Upper lobe of right lung (tissue), 1 donor: ENCODE measurements at regions not wholly inside any gene's neighbourhood (a gene's known extent, or its start where the extent isn't known, plus 50 kb on each side); places are given as distances from the start of the nearest gene placed in this dataset.

ENCODE experiments used
- ATAC-seq: fragments of 200-7000 bp; cut with Tn5 transposase; one replicate; pipeline ENCODE4 v1.9.1; 2020; ENCODE audit warnings: mild to moderate bottlenecking, moderate library complexity
- DNase-seq: peaks from one replicate; pipeline ENCODE4 v3.0.0-alpha.2; 2020
- H3K27ac ChIP-seq: fragments of 200-600 bp; one replicate; pipeline ENCODE4 v1.8.0; 2022
- H3K27me3 ChIP-seq: fragments of 200-600 bp; one replicate; pipeline ENCODE4 v1.8.0; 2022; ENCODE audit warnings: mild to moderate bottlenecking
- H3K36me3 ChIP-seq: fragments of 200-600 bp; one replicate; pipeline ENCODE4 v1.8.0; 2022
- H3K4me1 ChIP-seq: fragments of 200-600 bp; one replicate; pipeline ENCODE4 v1.8.0; 2022
- H3K4me3 ChIP-seq: fragments of 200-600 bp; one replicate; pipeline ENCODE4 v1.8.0; 2022; ENCODE audit warnings: mild to moderate bottlenecking
- H3K9me3 ChIP-seq: fragments of 200-600 bp; one replicate; pipeline ENCODE4 v1.8.0; 2022
- CTCF ChIP-seq: fragments of 200-600 bp; IDR thresholded peaks from one replicate; pipeline ENCODE4 v1.8.0; 2022; ENCODE audit warnings: antibody characterized with exemption
- intact Hi-C: fragments of 100-400 bp; cut with DNase I; formaldehyde crosslinking; loops from one replicate; pipeline ENCODE4 v1.11.0; 2022
- donor health status: DM: no; HTN: yes; CAD: no; lungs with severe emphysema.

GRCh38 chr10:29757551-29758297 lies 123.0 kb upstream of the SVIL start:
- Histone ChIP-seq H3K27me3 (no peaks in the 10 kb centered on the region), H3K4me1 (peaks cover 9% of the 10 kb centered on the region), H3K27ac (no peak overlapping the region), H3K36me3 (no peaks in the 10 kb centered on the region), H3K4me3 (no peak overlapping the region), H3K9me3 (no peaks in the 10 kb centered on the region)
- no peak for TF ChIP-seq CTCF
- DNase-seq (no peak), ATAC-seq (peak; percentile 23)
- intact Hi-C loops: no loop called here

- no peak for TF ChIP-seq CTCF
- Histone ChIP-seq H3K4me3 (no peak overlapping the region), H3K4me1 (peaks cover 9% of the 10 kb centered on the region), H3K36me3 (no peaks in the 10 kb centered on the region), H3K27me3 (no peaks in the 10 kb centered on the region), H3K27ac (no peak overlapping the region), H3K9me3 (no peaks in the 10 kb centered on the region)
- DNase-seq: no peak
- ATAC-seq: no peak
- intact Hi-C loops: no loop called here
Observed at GRCh38 chr10:29756451-29756850, 121.7 kb upstream of the SVIL start.

GRCh38 chr10:29753283-29753682 lies 118.5 kb upstream of the SVIL start:
- Histone ChIP-seq H3K36me3 (no peaks in the 10 kb centered on the region), H3K9me3 (no peaks in the 10 kb centered on the region), H3K27me3 (no peaks in the 10 kb centered on the region), H3K4me1 (peaks cover 9% of the 10 kb centered on the region), H3K4me3 (no peak overlapping the region), H3K27ac (no peak overlapping the region)
- no peak for DNase-seq
- no peak for ATAC-seq
- no peak for TF ChIP-seq CTCF
- intact Hi-C loops: no loop called here

GRCh38 chr10:29751684-29752083 lies 116.9 kb upstream of the SVIL start:
- TF ChIP-seq CTCF: no peak
- H3K4me1 ChIP-seq: no peaks in the 10 kb centered on the region
- no peaks in the 10 kb centered on the region for H3K36me3 ChIP-seq
- H3K4me3 ChIP-seq: no peak overlapping the region
- ATAC-seq (peak; percentile 90), DNase-seq (no peak)
- no peaks in the 10 kb centered on the region for H3K9me3 ChIP-seq
- no peak overlapping the region for H3K27ac ChIP-seq
- intact Hi-C loops: no loop called here
- H3K27me3 ChIP-seq: no peaks in the 10 kb centered on the region

GRCh38 chr10:29751240-29751639 lies 116.5 kb upstream of the SVIL start:
- peak; percentile 70 for ATAC-seq
- DNase-seq: no peak
- H3K4me1 ChIP-seq: peaks cover 3% of the 10 kb centered on the region

More at GRCh38 chr10:29751240-29751639, 116.5 kb upstream of the SVIL start:
- H3K27ac ChIP-seq: no peak overlapping the region
- intact Hi-C loops: no loop called here
- no peaks in the 10 kb centered on the region for H3K36me3 ChIP-seq
- no peak overlapping the region for H3K4me3 ChIP-seq
- no peaks in the 10 kb centered on the region for H3K9me3 ChIP-seq
- H3K27me3 ChIP-seq: no peaks in the 10 kb centered on the region
- TF ChIP-seq CTCF: no peak
